Body of pancreas (tissue), 4 donors: ENCODE measurements at regions not wholly inside any gene's neighbourhood (a gene's known extent, or its start where the extent isn't known, plus 50 kb on each side); places are given as distances from the start of the nearest gene placed in this dataset.

Source experiments
- ATAC-seq: fragments of 150-250 bp; one replicate; pipeline ENCODE4 v1.9.1; 2016
- DNase-seq, 4 donors: peaks; one replicate each; pipeline ENCODE4 v3.0.0-alpha.2; 2019
- H3K27ac ChIP-seq, 4 donors: fragments of 200-600 bp; sonication (generic); 1 replicate in 3 of 4; 2 replicates in 1 of 4; pipeline versions ENCODE4 v1.5.1 to v1.6.1; 2016 to 2019; ENCODE audit warnings: mild to moderate bottlenecking in 1 of 4, mixed read lengths in 1 of 4, moderate library complexity in 1 of 4
- H3K27me3 ChIP-seq, 2 donors: fragments of 200-600 bp; sonication (generic); one replicate each; pipeline ENCODE4 v1.6.0; 2016; ENCODE audit warnings: mild to moderate bottlenecking in 1 of 2
- H3K36me3 ChIP-seq, 2 donors: fragments of 200-600 bp; sonication (generic); replicated peaks in 1 of 2; 2 replicates each; pipeline ENCODE4 v1.5.1; 2016; ENCODE audit warnings: low read depth in 2 of 2; ENCODE audit not compliant: insufficient read depth in 1 of 2
- H3K4me1 ChIP-seq: fragments of 200-600 bp; sonication (generic); one replicate; pipeline ENCODE4 v1.6.0; 2016
- H3K4me3 ChIP-seq, 2 donors: fragments of 200-600 bp; sonication (generic); 1 replicate in 1 of 2; 2 replicates in 1 of 2; pipeline ENCODE4 v1.5.1; 2016 to 2019
- H3K9me3 ChIP-seq, 3 donors: fragments of 200-600 bp; sonication (generic); 1 replicate in 2 of 3; 2 replicates in 1 of 3; pipeline ENCODE4 v1.5.1; 2016
- POLR2A ChIP-seq, 3 donors: fragments of 450-650 bp; IDR thresholded peaks; one replicate each; pipeline ENCODE4 v1.6.1; 2016; ENCODE audit warnings: antibody characterized with exemption in 3 of 3, mild to moderate bottlenecking in 2 of 3
- WGBS, 2 donors: methylation state at CpG; one replicate each; pipeline ENCODE4 v1.1.5; 2017; 5-methylcytosine and 5-hydroxymethylcytosine counted together
- intact Hi-C: fragments of 100-400 bp; cut with DNase I; formaldehyde crosslinking; loops from one replicate; pipeline ENCODE4 v1.15.1; 2023
- TF ChIP-seq, protein P1 (sequence below), 7 experiments: fragments of 450-650 bp in 4 of 7; fragments of 200-600 bp in 3 of 7; sonication (generic) in 3 of 7; IDR thresholded peaks; one replicate each; pipeline ENCODE4 v1.5.1; 2016 to 2019; ENCODE audit warnings: antibody characterized with exemption in 7 of 7

DNA sequence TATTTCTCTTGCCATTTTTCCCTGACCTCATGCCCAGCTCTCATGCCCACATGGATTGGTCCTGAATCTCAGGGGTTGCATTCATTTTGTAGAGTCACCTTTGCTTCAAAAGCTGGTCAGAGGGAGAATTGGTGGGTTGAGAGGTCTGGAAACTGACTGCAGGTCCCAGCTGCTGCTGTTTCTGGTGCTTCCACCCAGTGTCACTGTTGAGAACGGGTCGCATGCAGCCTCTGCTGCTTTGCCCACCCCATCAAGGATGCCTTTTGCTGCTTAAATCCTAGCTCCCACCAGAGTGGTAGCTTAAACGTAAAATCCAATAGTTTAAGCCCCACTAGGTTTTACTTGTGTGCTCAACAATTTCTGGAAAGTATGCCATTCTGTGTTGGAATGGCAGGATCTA lies 211.4 kb upstream of the TSHZ2 start:
- H3K36me3 ChIP-seq, result no peaks in the 10 kb centered on the region
- no peaks in the 10 kb centered on the region for H3K4me1 ChIP-seq
- DNase-seq (no peak), ATAC-seq (no peak)
- H3K27me3 ChIP-seq, result no peaks in the 10 kb centered on the region
- H3K9me3 ChIP-seq, result no peaks in the 10 kb centered on the region
- WGBS, 2 donors, result 71 to 74% methylated on average over 1 to 3 of the region's 3 CpGs
- intact Hi-C loops, result no loop called here
- H3K27ac ChIP-seq, result no peak overlapping the region
- no peak overlapping the region for H3K4me3 ChIP-seq
- TF ChIP-seq, protein P1, sequence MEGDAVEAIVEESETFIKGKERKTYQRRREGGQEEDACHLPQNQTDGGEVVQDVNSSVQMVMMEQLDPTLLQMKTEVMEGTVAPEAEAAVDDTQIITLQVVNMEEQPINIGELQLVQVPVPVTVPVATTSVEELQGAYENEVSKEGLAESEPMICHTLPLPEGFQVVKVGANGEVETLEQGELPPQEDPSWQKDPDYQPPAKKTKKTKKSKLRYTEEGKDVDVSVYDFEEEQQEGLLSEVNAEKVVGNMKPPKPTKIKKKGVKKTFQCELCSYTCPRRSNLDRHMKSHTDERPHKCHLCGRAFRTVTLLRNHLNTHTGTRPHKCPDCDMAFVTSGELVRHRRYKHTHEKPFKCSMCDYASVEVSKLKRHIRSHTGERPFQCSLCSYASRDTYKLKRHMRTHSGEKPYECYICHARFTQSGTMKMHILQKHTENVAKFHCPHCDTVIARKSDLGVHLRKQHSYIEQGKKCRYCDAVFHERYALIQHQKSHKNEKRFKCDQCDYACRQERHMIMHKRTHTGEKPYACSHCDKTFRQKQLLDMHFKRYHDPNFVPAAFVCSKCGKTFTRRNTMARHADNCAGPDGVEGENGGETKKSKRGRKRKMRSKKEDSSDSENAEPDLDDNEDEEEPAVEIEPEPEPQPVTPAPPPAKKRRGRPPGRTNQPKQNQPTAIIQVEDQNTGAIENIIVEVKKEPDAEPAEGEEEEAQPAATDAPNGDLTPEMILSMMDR (IDR thresholded peaks at IDR 0.05), result no peak
- no peak for TF ChIP-seq POLR2A (IDR thresholded peaks at IDR 0.05)

DNA sequence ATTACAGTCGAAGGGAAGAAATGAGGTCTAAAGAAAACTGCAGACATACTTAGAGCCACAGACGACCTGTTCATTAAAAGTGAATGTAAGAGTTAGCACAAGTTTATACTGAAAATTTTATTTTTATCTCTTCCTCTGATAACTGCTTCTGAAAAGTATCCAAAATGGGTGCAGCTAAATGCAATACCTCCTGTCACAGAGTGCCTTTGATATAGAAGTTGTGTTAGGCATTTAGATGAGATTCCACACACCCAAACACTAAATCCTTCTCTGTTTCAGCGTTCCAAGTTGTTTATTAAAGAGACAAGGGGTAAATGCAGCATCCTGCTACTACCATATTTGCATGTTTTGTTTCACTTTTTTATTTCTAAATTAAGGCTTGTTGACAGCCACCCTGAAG lies 214.7 kb upstream of the TSHZ2 start:
- no peaks in the 10 kb centered on the region for H3K27me3 ChIP-seq
- no peaks in the 10 kb centered on the region for H3K36me3 ChIP-seq
- no peak overlapping the region for H3K27ac ChIP-seq
- H3K4me3 ChIP-seq, result no peak overlapping the region
- H3K9me3 ChIP-seq, result no peaks in the 10 kb centered on the region
- TF ChIP-seq, protein P1 (IDR thresholded peaks at IDR 0.05), result no peak
- TF ChIP-seq POLR2A (IDR thresholded peaks at IDR 0.05), result no peak
- H3K4me1 ChIP-seq, result no peaks in the 10 kb centered on the region
- DNase-seq, result no peak
- ATAC-seq, result no peak
- intact Hi-C loops, result no loop called here
- WGBS, 2 donors, result 65 to 71% methylated on average over 3 of the region's 3 CpGs

DNA sequence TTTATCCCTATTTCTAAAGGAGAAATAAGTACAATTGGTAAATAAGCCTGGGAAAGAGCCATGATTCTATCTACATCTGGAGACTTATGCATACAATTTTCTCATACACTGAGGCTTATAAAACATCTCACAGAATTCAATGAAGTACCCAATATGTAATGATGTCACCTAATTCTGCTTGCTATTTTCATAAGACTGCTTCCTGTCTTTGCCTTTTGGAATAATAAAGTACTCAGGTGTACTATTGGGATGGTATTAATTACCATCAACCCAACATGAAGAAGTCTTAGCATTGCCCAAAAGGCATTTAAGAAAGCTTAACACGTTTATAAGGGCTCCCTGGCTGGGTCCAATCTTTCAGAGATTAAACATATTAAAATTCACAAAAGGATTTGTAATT lies 216.4 kb upstream of the TSHZ2 start:
- intact Hi-C loops, result no loop called here
- no peak for ATAC-seq
- Histone ChIP-seq H3K36me3 (no peaks in the 10 kb centered on the region), H3K27me3 (no peaks in the 10 kb centered on the region), H3K4me3 (no peak overlapping the region), H3K27ac (no peak overlapping the region), H3K9me3 (no peaks in the 10 kb centered on the region), H3K4me1 (no peaks in the 10 kb centered on the region)
- DNase-seq, result no peak
- 28 to 45% methylated on average over 1 of the region's 1 CpG for WGBS, 2 donors
- no peak for TF ChIP-seq POLR2A (IDR thresholded peaks at IDR 0.05)
- TF ChIP-seq, protein P1 (IDR thresholded peaks at IDR 0.05), result no peak

DNA sequence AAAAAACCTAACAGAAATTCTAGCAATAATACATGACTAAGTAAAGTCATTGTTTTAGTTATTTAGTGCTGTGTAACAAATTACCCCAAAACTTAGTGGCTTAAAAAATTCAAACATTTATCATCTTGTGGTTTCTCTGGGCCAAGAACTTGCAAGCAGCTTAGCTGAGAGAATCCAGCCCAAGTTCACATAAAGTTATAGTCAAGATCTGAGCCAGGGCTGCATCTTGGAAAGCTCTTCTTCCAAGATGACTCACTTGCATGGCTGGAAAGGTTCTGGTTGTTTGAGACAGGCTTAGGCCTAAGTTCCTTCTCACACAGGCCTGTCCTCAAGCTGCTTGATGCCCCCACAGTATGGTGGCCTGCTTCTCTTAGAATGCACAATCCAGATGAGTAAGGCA lies 217.8 kb upstream of the TSHZ2 start:
- H3K4me3 ChIP-seq, result no peak overlapping the region
- TF ChIP-seq POLR2A (IDR thresholded peaks at IDR 0.05), result no peak
- TF ChIP-seq, protein P1 (IDR thresholded peaks at IDR 0.05), result no peak
- intact Hi-C loops, result no loop called here
- H3K27me3 ChIP-seq, result no peaks in the 10 kb centered on the region
- no peaks in the 10 kb centered on the region for H3K9me3 ChIP-seq
- no peaks in the 10 kb centered on the region for H3K4me1 ChIP-seq
- no peak for DNase-seq
- no peak for ATAC-seq
- H3K36me3 ChIP-seq, result no peaks in the 10 kb centered on the region
- H3K27ac ChIP-seq, result no peak overlapping the region

DNA sequence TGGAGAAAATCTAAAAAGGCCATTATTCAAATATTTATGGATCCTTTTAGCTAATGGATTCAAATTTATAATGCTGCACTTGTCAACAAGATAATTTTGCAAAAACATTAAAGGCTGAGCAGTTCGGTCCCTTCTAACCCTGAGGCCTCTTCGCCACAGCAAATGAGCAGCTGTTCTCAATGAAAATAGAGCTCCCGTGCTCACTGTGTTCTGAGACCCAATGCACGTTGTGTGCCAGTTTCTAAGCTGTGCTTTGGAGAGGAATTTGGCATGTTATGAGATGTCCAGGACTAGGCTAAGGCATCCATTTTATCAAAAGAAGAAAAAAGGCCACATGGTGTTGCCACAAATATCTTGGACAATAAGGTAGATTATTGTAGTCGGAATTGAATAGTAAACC lies 220.1 kb upstream of the TSHZ2 start:
- H3K9me3 ChIP-seq, result no peaks in the 10 kb centered on the region
- WGBS, 2 donors, result 78 to 84% methylated on average over 5 of the region's 5 CpGs
- DNase-seq (no peak), ATAC-seq (no peak)
- intact Hi-C loops, result no loop called here
- H3K4me1 ChIP-seq, result no peaks in the 10 kb centered on the region
- no peaks in the 10 kb centered on the region for H3K27me3 ChIP-seq
- H3K27ac ChIP-seq, result no peak overlapping the region
- no peaks in the 10 kb centered on the region for H3K36me3 ChIP-seq
- H3K4me3 ChIP-seq, result no peak overlapping the region
- TF ChIP-seq, protein P1 (IDR thresholded peaks at IDR 0.05), result no peak
- TF ChIP-seq POLR2A (IDR thresholded peaks at IDR 0.05), result no peak
